HuH-7.5 (cell line): ENCODE measurements at regions not wholly inside any gene's neighbourhood (a gene's known extent, or its start where the extent isn't known, plus 50 kb on each side); places are given as distances from the start of the nearest gene placed in this dataset.

ENCODE experiments used
- DNase-seq: peaks from one replicate; pipeline ENCODE4 v3.0.0; 2011; ENCODE audit warnings: low spot score

DNA sequence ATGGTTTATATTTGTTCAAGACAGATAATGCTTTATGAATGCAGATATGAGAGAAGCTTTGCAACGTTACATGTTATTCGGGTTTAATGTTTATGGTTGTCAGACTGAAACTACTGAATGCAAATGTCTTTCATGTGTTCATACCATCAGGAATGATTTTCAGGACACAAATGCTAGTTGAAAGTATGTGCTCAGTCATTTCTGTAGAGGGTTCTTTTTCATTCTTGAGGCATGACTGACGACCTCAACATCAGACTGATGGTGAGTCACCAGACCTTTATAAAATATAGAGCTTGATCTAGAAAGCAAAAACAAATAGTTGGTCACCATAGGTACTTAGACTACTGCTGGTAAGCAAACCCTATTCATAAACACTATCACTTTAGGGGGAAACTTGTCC lies 287.3 kb upstream of the NUDT12 start:
- DNase-seq, result no peak

DNA sequence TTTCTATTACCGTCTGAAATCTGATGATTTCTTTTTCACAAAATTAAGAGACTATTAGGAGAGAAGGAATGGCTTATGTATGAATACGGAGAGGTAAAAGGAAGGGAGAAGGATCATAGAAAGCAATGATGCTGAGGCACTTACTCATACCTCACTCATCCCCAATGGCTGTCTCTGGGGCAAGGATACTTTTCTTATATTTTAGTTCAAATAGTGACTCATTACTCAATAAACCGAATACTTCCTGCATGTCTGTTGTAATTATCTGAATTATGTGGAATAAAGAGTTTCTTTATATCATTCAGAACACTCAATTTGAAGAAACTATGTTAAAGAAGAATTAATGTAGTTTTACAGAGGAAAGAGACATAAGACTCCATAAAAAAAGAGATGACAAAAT lies 284.5 kb upstream of the NUDT12 start:
- DNase-seq, result no peak

DNA sequence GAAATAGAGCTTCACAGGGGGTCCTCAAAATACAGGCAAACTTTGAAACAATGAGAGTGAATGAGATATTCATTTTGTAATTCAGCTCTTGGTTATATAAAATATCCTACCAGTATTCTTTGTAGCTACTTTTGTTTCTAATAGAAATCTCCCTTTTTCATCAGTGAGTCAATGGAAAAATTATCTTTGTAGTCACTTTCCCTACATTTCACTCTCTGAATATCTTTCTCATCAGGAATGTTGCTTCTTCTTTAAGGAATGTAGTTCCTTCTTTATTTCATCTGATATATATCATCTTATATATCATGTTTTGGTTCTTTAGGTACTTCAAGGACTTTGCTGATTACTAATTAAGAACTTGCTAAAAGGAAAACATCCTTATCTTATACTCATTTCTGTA lies 280.3 kb upstream of the NUDT12 start:
- no peak for DNase-seq

DNA sequence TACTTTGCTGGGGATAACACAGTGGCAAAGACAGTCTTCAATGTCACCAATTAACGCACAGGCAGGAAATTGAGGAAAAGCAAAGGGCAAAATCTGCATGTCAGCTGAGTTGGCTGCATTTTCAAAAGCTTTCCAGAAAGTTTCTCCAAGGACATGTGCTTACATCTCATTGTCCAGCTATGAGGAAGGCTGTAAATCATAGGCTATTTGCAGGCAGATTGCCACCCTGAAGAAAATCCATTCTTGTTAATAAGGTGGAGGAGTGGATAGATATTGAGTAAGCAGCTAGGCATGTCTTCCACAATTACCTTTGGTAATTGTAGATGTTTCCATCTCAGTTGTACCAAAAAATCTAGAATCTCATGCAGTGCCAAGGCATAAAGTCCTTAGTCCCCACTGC lies 278.0 kb upstream of the NUDT12 start:
- no peak for DNase-seq

DNA sequence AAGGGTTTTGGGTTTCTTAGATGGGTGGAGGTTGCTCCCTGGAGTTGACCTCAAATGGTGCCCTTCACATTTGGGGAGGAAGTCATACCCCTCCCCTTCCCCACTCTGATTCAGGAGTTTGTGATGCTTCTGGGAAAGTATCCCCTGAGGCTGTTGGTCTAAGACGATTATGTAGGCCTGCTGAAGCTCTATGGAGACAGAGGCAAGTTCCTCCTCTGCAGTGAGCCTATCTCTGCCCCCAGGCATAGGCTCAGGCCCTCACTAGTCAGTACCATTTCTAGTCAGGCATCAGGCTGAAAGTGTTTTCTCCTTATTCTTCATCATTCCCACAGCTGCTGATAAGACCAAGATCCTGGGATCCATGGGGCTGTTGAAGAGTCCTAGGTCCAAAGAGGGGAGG lies 271.6 kb upstream of the NUDT12 start:
- DNase-seq, result no peak

DNA sequence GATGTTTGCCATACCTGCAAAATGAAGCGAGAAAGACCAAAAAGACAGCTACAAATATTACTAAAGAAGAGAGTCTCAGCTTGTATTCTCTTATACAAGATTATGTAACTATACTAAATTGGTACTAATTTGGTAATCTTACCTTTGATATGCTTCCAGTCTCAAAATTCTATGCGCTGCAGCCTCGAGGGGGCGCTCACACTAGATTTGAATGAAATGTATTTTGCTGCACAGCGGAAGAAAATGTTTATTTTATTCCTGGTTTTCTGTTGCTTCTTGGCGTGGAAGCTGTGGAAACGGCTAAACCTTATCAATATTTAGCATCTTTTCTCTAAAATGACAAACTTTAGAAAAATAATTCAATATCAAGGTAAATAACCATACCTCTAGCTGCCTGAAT lies 267.0 kb upstream of the NUDT12 start:
- DNase-seq, result no peak

DNA sequence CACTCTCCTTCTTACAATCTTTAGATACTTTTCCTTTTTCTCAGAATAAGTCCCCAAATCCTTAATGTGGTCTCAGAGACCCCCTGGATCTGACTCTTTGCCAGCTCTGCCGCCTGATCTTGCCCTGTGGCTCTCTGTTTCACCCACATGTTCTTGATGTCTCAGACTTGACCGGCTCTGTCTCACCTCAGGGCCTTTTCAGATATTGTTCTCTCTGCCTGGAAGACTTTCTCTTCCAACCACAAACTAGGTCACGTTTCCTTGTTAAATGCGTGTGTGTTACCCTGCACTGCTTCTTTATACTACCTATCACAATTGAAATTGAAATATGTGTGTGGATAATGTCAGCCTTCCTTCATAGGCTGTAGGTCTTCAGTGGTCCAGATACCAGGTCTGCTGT lies 265.4 kb upstream of the NUDT12 start:
- no peak for DNase-seq

DNA sequence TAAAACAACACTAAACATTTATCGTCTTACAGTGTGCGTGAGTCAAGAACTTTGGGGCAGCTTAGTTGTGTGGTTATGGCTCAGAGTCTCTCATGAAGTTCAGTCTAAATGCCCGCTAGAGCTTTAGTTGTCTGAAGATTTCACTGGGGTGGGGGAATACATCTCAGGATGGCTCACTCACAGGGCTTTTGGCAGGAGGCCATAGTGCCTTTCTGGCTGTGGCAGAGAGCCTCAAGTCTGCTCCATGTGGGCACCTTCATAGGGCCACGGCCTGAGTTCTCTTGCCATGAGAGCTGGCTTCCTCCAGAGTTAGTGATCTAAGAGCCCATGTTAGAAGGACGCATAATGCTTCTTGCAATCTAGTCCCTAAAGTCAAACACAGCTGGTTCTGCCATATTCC lies 258.8 kb upstream of the NUDT12 start:
- DNase-seq, result no peak

DNA sequence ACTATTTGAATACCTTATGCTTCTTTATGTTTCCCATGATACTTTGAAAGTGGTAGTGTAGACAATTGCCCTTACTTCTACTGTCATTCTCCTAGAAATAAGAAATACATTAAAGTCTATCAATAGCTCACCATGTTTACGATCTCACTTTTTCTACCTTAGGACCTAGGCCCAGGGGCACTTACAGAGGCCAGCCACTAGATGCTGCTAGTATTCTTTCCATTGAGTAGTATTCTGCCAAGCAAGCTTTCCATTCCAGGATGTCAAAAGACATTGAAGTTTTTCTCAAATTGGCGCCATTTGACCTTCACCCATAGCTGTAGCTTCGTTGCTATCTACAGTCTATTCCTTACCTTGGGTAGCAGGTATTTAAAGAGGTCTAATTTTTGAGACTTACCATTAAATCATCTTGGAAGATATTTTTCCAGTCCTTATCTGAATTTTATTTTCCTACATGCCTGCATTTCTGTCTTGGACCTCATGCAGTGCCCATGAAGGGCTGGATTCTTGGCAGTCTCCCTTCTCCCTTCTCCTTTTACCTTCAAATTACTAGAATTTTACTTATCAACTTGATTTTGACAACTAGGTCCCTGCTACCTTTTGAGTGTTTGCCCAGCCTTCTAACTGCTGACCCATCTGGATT lies 246.0 kb upstream of the NUDT12 start:
- DNase-seq, result peak; percentile 44

DNA sequence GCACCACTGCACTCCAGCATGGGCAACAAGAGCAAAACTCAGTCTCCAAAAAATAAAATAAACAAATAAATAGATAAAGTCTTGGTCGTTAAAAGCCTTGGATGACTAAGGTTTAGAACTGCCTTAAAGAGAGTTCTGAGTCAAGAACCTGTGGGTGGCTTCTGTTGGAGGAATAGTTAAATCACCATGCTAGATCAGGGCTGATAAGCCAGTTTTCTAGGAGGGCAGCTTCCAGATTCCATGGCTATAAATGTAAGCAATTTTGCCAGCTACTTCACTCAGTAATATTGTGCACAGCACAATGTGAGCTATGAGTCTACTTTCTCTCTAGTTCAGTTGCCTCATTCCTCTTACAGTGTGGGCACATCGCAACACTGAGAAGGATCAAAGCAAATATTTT lies 242.1 kb upstream of the NUDT12 start:
- DNase-seq, result no peak

DNA sequence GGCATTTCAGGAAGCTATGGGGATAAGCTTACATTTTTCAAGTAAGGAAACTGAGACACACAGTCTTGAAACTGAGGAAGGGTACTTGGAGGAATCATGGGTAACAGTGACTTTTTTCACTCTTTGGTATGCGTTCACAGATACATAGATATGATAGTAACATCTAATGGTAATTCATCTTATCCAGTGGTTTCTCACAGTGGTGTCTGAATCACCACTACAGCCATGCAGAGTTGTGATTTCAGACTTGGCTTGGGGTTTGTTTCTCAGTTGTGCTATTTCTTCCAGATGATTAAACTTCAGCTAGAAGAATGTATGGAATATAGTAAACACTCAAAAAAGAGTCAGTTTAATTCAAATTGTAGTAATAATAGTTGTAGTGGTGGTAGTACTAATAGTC lies 239.1 kb upstream of the NUDT12 start:
- DNase-seq, result no peak

DNA sequence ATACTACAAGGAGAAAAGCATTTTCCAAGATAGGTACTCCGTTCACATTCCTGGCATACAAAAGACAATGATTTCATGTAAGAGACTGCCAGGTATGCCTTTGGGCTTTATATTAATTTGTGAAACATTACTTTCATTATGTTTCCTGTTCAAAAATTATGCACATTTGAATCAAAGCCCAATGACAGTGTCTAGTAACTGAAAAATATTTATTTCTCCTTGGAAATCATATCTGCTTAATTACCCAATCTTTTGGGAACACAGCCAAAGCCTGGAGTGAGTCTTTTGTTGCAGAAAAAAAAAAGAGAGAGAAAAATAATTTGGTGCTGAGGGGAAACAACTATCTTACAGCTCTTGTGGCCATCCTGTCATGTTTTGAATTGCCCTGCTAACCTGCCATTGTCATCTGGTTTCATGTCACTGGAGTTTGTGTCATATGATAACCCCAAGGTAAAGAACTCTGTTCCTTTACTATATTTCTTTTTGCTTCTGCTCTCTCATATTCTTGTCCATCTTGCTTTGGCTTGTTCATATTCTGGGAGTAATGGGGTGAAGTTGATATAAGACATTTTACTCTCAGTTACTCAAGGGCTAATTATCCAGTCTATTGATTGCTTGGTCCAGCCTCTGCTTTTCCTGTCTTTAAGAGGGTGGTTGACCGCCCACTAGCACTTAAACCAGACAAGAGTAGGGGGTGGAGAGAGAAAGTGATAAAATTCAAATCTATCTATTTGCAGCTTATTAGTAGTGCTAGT lies 238.3 kb upstream of the NUDT12 start:
- no peak for DNase-seq

DNA sequence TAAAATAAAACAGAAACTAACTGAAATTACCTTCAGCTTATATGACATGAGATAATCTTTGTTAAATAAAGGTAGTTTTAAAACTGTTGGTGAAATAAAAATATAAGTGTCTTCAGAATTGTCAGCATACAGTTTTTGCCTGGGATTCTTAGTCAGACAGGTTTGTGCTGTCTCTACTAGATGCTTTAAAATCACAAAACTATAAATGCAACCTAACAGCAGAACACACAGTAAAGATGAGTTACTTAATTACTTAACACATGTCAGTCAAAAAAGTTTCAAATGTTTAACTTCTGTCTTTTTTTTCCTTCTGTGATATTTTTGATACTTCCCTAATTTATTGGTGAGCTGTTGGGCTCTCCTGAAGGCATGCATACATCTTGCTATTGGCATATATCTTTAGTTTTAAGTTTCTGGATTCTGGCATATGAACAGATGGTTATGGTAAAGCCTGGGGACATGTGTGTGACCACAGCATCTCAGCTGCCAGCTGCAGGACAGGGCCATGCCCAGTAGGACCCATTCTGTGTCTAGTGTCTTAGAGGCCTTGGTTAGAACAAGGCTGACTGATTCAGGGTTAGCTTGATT lies 231.1 kb upstream of the NUDT12 start:
- no peak for DNase-seq

DNA sequence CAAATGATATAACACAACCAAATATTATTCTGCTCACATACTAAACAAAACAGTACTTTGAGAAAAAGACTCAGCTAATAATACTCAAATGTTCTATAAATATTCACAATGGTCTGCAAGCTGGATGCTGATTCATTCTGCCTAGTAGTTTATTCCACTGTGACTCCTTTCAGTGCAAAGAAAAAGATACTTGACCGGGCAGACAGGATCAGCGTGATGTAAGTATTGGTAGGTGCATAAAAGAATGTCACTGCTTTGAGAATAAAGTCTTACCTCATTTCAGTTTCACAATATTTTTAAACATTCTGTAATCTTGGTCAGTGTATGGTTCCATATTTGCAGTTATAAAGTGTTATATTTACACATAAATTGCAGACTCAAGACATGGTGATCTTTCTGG lies 223.0 kb upstream of the NUDT12 start:
- DNase-seq, result no peak

DNA sequence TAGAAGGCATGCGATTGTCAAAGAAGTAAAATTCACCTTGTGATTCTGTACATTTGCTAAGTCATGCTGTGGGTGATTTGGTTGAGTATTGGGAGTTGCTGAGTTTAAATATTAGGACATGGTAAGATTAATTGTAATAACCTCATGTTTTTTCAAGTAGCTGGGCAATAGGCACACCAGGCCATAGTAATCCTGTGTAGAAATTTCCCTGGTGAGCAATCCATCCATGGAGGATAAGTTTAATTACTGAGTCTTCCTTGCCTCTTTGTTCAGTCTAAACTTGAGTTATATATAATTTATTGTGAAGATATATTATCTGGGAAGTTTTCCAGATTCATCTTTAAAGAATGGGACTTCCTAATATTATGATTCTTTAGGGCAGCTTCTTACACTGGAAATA lies 221.1 kb upstream of the NUDT12 start:
- no peak for DNase-seq

DNA sequence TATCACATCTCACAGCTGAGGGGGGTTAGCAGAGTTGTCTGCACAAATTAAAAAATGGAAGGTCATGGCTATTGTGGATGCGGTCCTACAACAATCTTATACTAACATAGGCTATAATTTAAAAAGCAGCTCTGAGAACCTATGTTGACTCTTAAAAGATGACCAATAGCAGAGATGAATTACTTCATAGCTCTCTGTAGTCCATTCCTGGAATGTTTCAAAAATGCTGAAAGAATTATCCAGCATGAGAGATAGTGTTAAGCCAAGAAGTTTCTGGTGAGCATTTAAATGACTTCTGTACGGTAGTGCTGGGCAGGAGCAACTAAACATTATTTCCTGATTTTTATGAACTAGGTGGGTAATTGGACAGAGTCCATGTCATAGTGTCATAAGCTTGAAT lies 218.2 kb upstream of the NUDT12 start:
- DNase-seq, result no peak

DNA sequence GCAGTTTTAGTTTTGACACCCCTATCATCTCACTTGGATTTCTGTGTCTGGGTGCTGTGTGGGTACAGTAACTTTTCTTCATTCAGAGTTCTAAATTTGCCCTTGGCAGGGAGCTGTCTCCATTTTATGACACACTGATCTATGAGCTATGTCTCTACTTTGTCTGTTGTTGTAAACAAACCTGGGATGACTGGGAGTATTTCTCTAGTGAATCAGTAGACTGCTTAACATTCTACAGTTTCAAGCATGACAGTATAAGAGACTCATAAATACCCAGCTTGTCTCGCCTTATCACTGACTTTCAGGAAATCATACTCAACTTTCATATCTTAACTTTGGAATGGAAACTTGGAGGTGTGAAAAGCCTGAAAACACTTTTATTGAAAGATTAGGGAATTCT lies 212.1 kb upstream of the NUDT12 start:
- no peak for DNase-seq

DNA sequence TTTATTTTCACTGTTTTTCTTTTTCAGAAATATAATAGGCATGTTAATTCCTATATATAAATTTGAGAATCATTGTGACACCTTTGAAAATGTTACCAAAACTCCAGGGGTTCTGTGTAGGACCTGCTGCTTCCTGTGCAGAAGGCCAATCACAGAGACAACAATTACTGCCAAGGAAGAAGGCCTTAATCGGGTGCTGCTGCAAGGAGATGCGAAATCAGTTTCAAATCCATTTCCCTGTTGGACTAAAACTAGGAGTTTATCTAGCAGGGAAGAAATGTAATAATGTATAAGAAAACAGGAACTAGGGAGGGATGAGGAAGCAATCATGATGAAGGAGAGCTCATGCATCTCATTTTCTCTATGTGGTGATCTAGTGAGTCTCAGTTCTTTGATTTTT lies 209.7 kb upstream of the NUDT12 start:
- DNase-seq, result no peak

DNA sequence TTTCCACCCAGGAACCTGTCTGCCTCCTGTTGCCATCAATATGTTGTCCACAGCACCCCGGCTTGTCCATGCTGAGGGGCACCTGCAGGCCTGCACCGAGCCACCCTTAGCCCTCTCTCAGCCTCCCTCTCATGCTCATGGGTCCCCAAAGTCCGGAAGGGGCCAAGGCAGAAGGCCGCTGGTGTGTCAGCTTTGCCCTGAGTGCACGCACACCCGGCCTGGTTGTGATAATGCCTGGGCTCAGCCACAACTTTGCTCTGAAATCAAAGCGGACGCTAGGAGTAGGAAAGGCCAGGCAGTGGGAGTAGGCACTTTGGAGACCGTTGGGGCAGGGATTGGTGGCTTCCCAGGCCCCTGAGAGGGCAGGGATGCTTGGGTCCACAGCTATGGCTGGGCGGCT lies 201.8 kb upstream of the NUDT12 start:
- no peak for DNase-seq

DNA sequence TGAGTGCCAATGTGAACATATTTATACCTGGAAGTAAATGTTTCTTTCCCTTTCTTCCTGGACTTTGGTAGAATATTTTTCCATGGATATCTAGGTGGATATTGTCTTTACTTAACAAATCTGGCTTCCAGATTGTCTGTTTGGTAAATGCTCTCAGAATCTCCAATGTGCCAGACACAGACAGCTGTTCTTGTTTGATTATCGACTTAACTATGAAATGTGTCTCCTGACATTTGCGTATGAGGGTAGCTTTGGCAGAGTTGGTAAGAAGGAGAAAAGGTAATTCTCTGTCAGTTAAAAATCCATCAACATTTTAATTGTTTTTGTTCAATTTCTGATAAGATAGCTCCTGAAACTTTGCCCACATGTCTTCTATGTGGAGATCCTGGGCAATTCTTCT lies 196.4 kb upstream of the NUDT12 start:
- no peak for DNase-seq

DNA sequence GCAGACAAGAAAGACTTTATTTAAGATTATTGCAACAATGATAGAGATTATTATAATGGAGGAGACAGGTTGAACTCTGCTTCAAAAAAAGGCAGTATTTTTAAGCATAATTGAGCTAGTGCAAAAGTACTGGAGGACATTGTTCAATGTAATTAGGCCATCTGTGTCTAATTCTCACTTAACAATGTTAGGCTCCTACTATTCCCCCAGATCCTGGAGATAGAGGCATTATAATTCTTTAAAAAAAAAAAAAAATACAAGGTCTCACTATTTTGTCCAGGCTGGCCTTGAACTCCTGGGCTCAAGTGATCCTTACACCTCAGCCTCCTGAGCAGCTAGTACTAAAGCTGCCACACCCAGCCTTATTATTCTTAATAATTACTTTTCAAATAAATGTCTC lies 193.4 kb upstream of the NUDT12 start:
- no peak for DNase-seq

DNA sequence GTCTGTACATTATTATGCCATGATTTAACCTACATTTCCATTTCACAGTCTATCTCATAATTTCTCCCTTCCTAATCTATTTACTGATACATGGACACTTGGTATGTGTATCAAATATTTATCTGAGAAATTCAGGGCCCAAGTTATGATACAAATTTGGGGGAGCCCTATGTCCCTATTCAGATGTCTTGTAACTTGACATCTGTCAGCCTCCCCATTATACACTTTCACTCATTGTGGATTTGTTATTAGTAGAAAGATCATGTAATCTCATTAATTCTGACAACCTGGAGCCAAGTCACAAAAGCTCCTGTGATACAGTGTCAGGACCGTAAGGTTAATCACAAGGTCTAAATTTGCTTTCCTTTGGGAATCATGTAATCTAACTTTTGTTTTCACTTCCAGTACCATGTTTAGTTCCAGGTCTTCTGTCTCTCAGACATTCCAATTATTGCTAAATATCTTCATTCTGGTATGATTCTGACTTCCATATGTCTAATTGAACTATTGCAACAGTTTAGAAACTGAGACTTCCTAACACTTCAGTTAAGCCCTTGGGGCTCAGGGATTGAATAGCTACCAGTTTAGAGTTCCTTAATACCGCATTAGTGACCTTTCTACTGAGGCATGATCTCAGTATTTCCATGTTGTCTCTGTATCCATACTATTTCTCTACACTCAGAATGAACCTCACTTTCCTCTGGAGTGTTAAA lies 182.9 kb upstream of the NUDT12 start:
- DNase-seq, result no peak

DNA sequence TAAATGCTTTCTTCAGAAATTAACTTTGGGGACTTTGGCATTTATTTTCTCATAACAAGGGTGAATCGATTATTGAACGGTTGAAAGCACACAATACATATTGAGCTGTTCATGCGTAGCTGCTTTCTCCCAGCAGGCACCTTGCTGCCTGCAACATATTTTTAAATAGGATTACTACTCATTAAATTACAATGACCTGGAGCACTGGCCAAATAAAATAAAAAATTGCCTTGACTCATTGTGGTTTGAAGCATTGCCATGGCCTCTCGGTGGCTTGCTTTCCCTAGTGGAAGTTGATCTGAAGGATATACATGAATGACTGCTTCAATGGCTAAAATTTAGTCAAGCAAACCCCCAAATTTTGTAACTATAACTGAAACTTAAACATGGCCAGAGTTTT lies 181.6 kb upstream of the NUDT12 start:
- no peak for DNase-seq
